ENCODE measurements at regions not wholly inside any gene's neighbourhood (a gene's known extent, or its start where the extent isn't known, plus 50 kb on each side); places are given as distances from the start of the nearest gene placed in this dataset.

DNA sequence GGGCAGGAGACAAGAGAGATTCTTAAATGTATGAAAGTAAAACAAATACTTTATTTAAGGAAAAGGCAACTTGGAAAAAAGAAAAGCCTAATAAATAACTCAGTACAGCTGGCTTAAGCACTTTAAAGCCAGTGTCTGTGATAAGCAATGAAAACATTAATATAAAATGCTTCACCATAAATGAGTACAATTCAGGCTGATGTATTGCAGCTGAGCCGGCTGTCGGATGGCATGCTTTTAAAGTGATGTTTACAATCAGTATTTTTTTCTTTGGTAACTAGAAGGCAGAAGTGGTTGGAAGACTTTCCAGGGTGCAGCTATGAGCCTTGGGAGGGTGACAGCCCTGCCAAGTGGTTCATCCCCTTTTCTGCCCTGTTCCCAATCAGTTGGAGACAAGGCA is 58.7 kb upstream of the CELF4 start:
- FAIRE-seq (no peak), DNase-seq (ENCODE audit: low read depth) (no peak)
- Histone ChIP-seq H3K36me3 (ENCODE audit: control insufficient read depth, insufficient read depth, low read length) (no peaks in the 10 kb centered on the region), H3K4me3 (ENCODE audit: low read depth, low read length) (no peak overlapping the region), H3K27me3 (ENCODE audit: control insufficient read depth, insufficient read depth, low read length) (no peaks in the 10 kb centered on the region)
- TF ChIP-seq, protein P1, sequence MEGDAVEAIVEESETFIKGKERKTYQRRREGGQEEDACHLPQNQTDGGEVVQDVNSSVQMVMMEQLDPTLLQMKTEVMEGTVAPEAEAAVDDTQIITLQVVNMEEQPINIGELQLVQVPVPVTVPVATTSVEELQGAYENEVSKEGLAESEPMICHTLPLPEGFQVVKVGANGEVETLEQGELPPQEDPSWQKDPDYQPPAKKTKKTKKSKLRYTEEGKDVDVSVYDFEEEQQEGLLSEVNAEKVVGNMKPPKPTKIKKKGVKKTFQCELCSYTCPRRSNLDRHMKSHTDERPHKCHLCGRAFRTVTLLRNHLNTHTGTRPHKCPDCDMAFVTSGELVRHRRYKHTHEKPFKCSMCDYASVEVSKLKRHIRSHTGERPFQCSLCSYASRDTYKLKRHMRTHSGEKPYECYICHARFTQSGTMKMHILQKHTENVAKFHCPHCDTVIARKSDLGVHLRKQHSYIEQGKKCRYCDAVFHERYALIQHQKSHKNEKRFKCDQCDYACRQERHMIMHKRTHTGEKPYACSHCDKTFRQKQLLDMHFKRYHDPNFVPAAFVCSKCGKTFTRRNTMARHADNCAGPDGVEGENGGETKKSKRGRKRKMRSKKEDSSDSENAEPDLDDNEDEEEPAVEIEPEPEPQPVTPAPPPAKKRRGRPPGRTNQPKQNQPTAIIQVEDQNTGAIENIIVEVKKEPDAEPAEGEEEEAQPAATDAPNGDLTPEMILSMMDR (IDR thresholded peaks at IDR 0.05; ENCODE audit: insufficient read depth, low read length, severe bottlenecking) = no peak

DNA sequence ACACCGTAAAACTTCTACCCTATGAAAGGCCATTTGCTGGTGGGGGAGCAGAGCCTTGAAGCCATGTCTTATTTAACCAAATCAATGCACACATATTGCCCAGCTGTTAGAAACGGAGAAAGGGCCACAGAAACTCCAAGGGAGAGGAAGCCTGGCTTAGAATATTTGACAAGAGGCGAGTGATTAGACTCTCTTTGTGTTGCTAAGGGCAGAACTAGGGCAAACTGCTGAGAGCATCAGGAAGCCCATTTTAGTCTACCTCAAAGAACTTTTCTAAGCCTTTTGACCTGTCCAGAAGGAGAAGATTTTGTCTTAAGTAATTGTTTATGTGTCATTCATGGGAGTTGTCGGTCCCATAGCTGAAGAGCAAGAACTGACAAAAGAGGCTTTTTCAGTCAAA is 54.4 kb upstream of the CELF4 start:
- no peak for FAIRE-seq
- H3K36me3 ChIP-seq (ENCODE audit: control insufficient read depth, insufficient read depth, low read length) = no peaks in the 10 kb centered on the region
- H3K27me3 ChIP-seq (ENCODE audit: control insufficient read depth, insufficient read depth, low read length) = no peaks in the 10 kb centered on the region
- no peak overlapping the region for H3K4me3 ChIP-seq (ENCODE audit: low read depth, low read length)
- TF ChIP-seq, protein P1 (IDR thresholded peaks at IDR 0.05; ENCODE audit: insufficient read depth, low read length, severe bottlenecking) = no peak
- no peak for DNase-seq (ENCODE audit: low read depth)

GRCh38 chr18:37617623-37618022 is 52.0 kb upstream of the CELF4 start:
- Histone ChIP-seq H3K27me3 (ENCODE audit: control insufficient read depth, insufficient read depth, low read length) (no peaks in the 10 kb centered on the region), H3K36me3 (ENCODE audit: control insufficient read depth, insufficient read depth, low read length) (no peaks in the 10 kb centered on the region), H3K4me3 (ENCODE audit: low read depth, low read length) (no peak overlapping the region)
- DNase-seq (ENCODE audit: low read depth) = no peak
- TF ChIP-seq, protein P1 (IDR thresholded peaks at IDR 0.05; ENCODE audit: insufficient read depth, low read length, severe bottlenecking) = no peak
- no peak for FAIRE-seq

Data from bronchial epithelial cell (primary cell).